HepG2 (cell line): ENCODE measurements at regions not wholly inside any gene's neighbourhood (a gene's known extent, or its start where the extent isn't known, plus 50 kb on each side); places are given as distances from the start of the nearest gene placed in this dataset.

Experiments
- CEBPB ChIP-seq: IDR thresholded peaks from 2 replicates; pipeline ENCODE4 v1.6.1; 2011; ENCODE audit warnings: low read depth, low read length, improper control_type of control experiment, borderline replicate concordance
- ERF ChIP-seq: IDR thresholded peaks from 2 replicates; pipeline ENCODE4 v1.6.1; 2018; ENCODE audit warnings: missing biosample characterization, missing genetic modification reagents
- ETV5 ChIP-seq: IDR thresholded peaks from 2 replicates; pipeline ENCODE4 v1.6.1; 2018; ENCODE audit warnings: missing biosample characterization, missing genetic modification reagents, inconsistent platforms, borderline replicate concordance
- FIP1L1 ChIP-seq: fragments of 200-400 bp; formaldehyde crosslinking; IDR thresholded peaks from 2 replicates; pipeline ENCODE4 v1.6.1; 2018; ENCODE audit warnings: low read depth, mild to moderate bottlenecking, low read length, moderate library complexity, borderline replicate concordance; ENCODE audit not compliant: insufficient read depth
- FOXA1 ChIP-seq, 2 experiments: fragments of 450-650 bp in 1 of 2; sonication (generic) in 1 of 2; formaldehyde crosslinking in 1 of 2; IDR thresholded peaks; 2 replicates each; pipeline versions ENCODE4 v1.4.0 to v1.6.1; 2016 to 2020; ENCODE audit warnings: missing genetic modification reagents in 1 of 2
- HOXA5 ChIP-seq: sonication (generic); formaldehyde crosslinking; IDR thresholded peaks from 2 replicates; pipeline ENCODE4 v1.4.0; 2020; ENCODE audit warnings: missing genetic modification reagents
- KAT8 ChIP-seq: IDR thresholded peaks from 2 replicates; pipeline ENCODE4 v1.6.1; 2016; ENCODE audit warnings: missing genetic modification reagents, missing compliant biosample characterization
- KLF16 ChIP-seq, 2 experiments: sonication (generic) in 1 of 2; formaldehyde crosslinking in 1 of 2; IDR thresholded peaks; 2 replicates each; pipeline versions ENCODE4 v1.6.1 to v1.8.0; 2016 to 2023; ENCODE audit warnings: missing genetic modification reagents in 2 of 2, missing compliant biosample characterization in 1 of 2
- KMT2B ChIP-seq: IDR thresholded peaks from 2 replicates; pipeline ENCODE4 v1.6.1; 2016; ENCODE audit warnings: missing genetic modification reagents, missing compliant biosample characterization
- MYC ChIP-seq: sonication (generic); formaldehyde crosslinking; IDR thresholded peaks from 2 replicates; pipeline ENCODE4 v1.9.0; 2021; ENCODE audit warnings: missing genetic modification reagents, borderline replicate concordance
- NR2F6 ChIP-seq, 2 experiments: IDR thresholded peaks; 2 replicates each; pipeline ENCODE4 v1.6.1; 2016; ENCODE audit warnings: antibody characterized with exemption in 1 of 2, mild to moderate bottlenecking in 1 of 2
- NRL ChIP-seq: sonication (generic); formaldehyde crosslinking; IDR thresholded peaks from 2 replicates; pipeline ENCODE4 v1.5.0; 2020; ENCODE audit warnings: missing genetic modification reagents, mild to moderate bottlenecking, moderate library complexity, borderline replicate concordance
- RORA ChIP-seq: sonication (generic); formaldehyde crosslinking; IDR thresholded peaks from 2 replicates; pipeline ENCODE4 v1.5.0; 2020; ENCODE audit warnings: mild to moderate bottlenecking, missing genetic modification reagents, moderate library complexity
- SALL1 ChIP-seq: sonication (generic); formaldehyde crosslinking; IDR thresholded peaks from 2 replicates; pipeline ENCODE4 v1.8.0; 2022; ENCODE audit warnings: mild to moderate bottlenecking, missing genetic modification reagents
- SIX1 ChIP-seq: sonication (generic); formaldehyde crosslinking; IDR thresholded peaks from 2 replicates; pipeline ENCODE4 v1.4.0; 2020; ENCODE audit warnings: missing genetic modification reagents, borderline replicate concordance
- SP5 ChIP-seq: IDR thresholded peaks from 2 replicates; pipeline ENCODE4 v1.6.1; 2016; ENCODE audit warnings: low read depth, borderline replicate concordance
- TGIF2 ChIP-seq: IDR thresholded peaks from 2 replicates; pipeline ENCODE4 v1.6.1; 2016; ENCODE audit warnings: control low read depth, missing compliant biosample characterization
- ZFP37 ChIP-seq: sonication (generic); formaldehyde crosslinking; IDR thresholded peaks from 2 replicates; pipeline ENCODE4 v1.4.0; 2020; ENCODE audit warnings: missing genetic modification reagents, borderline replicate concordance
- ZMYM4 ChIP-seq: sonication (generic); formaldehyde crosslinking; IDR thresholded peaks from 2 replicates; pipeline ENCODE4 v1.8.1; 2023; ENCODE audit warnings: mild to moderate bottlenecking, missing genetic modification reagents
- ZNF501 ChIP-seq: sonication (generic); formaldehyde crosslinking; IDR thresholded peaks from 2 replicates; pipeline ENCODE4 v1.5.1; 2020; ENCODE audit warnings: mild to moderate bottlenecking, moderate library complexity, missing genetic modification reagents
- ZNF816 ChIP-seq: sonication (generic); formaldehyde crosslinking; IDR thresholded peaks from 2 replicates; pipeline ENCODE4 v1.8.0; 2022; ENCODE audit warnings: missing genetic modification reagents, mild to moderate bottlenecking, borderline replicate concordance
- TF ChIP-seq, protein P1 (sequence below): IDR thresholded peaks from 2 replicates; pipeline ENCODE4 v1.6.1; 2012; ENCODE audit warnings: inconsistent platforms
- TF ChIP-seq, protein P2 (sequence below): sonication (generic); formaldehyde crosslinking; IDR thresholded peaks from 2 replicates; pipeline ENCODE4 v1.4.0; 2020; ENCODE audit warnings: missing genetic modification reagents
- TF ChIP-seq, protein P3 (sequence below): IDR thresholded peaks from 2 replicates; pipeline ENCODE4 v1.6.1; 2018; ENCODE audit warnings: missing genetic modification reagents

DNA sequence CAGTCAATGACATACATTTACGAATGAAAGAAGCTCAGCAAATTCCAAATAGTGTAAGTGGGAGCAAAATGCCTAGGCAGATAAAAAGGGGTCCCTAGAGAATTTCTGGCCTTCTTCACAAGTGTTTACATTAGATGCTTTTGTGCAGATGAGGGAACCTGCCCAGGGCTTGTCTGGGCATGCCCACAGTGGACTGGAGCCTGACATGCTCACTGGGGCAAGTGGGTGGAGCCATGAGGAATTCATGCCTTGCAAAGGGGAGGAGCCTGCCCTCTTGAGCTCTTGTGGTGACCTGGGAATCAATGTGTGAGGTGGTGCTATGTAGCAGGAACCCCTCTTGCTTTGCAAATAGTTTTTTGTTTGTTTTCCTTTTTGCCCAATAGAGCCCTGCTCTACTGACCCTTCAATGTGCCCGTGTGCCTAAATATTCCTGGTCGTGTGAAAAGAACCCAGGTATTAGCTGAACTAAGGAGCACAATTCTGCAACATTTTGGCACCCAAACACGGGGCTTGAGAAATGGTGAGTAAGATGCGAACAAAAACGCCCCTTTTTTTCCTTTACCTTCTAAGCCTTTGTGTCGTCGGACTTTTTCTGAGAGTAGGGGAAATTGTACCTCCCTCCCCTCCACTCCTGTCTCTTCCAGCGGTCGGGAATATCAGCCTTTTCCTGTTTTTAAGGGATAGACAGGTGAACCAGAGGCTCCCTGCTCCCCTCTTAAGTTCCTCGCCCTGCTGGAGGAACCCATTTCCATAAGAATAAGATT, 433.8 kb upstream of the CDH9 start (continued):
- TF ChIP-seq RORA, result peak; percentile 88; the same call in 1 of the 2 replicates
- TF ChIP-seq ZNF816, result peak; percentile 76; the same call in 1 of the 2 replicates
- TF ChIP-seq TGIF2 (CRISPR knock-in tag), result peak; percentile 58; the same call in 1 of the 2 replicates
- TF ChIP-seq ZFP37 (CRISPR knock-in tag), result no peak
- no peak for TF ChIP-seq FIP1L1
- TF ChIP-seq KMT2B, result no peak
- TF ChIP-seq, protein P1, sequence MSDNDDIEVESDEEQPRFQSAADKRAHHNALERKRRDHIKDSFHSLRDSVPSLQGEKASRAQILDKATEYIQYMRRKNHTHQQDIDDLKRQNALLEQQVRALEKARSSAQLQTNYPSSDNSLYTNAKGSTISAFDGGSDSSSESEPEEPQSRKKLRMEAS, result peak; percentile 28; the same call in 1 of the 2 replicates
- TF ChIP-seq NR2F6 (IDR thresholded peaks at IDR 0.05), result peak; percentile 59; the same call in 1 of the 2 replicates
- TF ChIP-seq NR2F6 (CRISPR knock-in tag; IDR thresholded peaks at IDR 0.05), result peak; percentile 63; the same call in 1 of the 2 replicates
- TF ChIP-seq, protein P2, sequence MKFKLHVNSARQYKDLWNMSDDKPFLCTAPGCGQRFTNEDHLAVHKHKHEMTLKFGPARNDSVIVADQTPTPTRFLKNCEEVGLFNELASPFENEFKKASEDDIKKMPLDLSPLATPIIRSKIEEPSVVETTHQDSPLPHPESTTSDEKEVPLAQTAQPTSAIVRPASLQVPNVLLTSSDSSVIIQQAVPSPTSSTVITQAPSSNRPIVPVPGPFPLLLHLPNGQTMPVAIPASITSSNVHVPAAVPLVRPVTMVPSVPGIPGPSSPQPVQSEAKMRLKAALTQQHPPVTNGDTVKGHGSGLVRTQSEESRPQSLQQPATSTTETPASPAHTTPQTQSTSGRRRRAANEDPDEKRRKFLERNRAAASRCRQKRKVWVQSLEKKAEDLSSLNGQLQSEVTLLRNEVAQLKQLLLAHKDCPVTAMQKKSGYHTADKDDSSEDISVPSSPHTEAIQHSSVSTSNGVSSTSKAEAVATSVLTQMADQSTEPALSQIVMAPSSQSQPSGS (CRISPR knock-in tag), result peak; percentile 26; the same call in 1 of the 2 replicates
- no peak for TF ChIP-seq FOXA1 (IDR thresholded peaks at IDR 0.05)
- TF ChIP-seq FOXA1 (CRISPR knock-in tag; IDR thresholded peaks at IDR 0.05), result peak; percentile 84
- peak; percentile 97 for TF ChIP-seq ZMYM4 (CRISPR knock-in tag)
- TF ChIP-seq ERF, result peak; percentile 65
- 0 out of 2 replicates have a peak, but pooled peaks have one; percentile 24 for TF ChIP-seq ZNF501
- peak; percentile 37; the same call in 1 of the 2 replicates for TF ChIP-seq HOXA5
- peak; percentile 61; the same call in 1 of the 2 replicates for TF ChIP-seq KAT8 (CRISPR knock-in tag)
- peak; percentile 25; the same call in 1 of the 2 replicates for TF ChIP-seq ETV5 (CRISPR knock-in tag)
- peak; percentile 43; the same call in 1 of the 2 replicates for TF ChIP-seq CEBPB
- TF ChIP-seq SP5 (CRISPR knock-in tag), result peak; percentile 29; the same call in 1 of the 2 replicates
- peak in 1 of 2 experiments; percentile 63; a peak in 1 of 4 replicates for TF ChIP-seq KLF16 (CRISPR knock-in tag; IDR thresholded peaks at IDR 0.05)
- peak; percentile 34; the same call in 1 of the 2 replicates for TF ChIP-seq SIX1
- TF ChIP-seq, protein P3, sequence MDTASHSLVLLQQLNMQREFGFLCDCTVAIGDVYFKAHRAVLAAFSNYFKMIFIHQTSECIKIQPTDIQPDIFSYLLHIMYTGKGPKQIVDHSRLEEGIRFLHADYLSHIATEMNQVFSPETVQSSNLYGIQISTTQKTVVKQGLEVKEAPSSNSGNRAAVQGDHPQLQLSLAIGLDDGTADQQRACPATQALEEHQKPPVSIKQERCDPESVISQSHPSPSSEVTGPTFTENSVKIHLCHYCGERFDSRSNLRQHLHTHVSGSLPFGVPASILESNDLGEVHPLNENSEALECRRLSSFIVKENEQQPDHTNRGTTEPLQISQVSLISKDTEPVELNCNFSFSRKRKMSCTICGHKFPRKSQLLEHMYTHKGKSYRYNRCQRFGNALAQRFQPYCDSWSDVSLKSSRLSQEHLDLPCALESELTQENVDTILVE (CRISPR knock-in tag), result peak; percentile 49; the same call in 1 of the 2 replicates
- TF ChIP-seq MYC (CRISPR knock-in tag), result peak; percentile 47; the same call in 1 of the 2 replicates
- TF ChIP-seq NRL (CRISPR knock-in tag), result no peak
- peak; percentile 87 for TF ChIP-seq SALL1 (CRISPR knock-in tag)
